Left renal cortex interstitium (tissue), 4 donors: ENCODE measurements at regions not wholly inside any gene's neighbourhood (a gene's known extent, or its start where the extent isn't known, plus 50 kb on each side); places are given as distances from the start of the nearest gene placed in this dataset.

Experiments
- DNase-seq, 4 donors: peaks; one replicate each; pipeline ENCODE4 v3.0.0-alpha.2; 2013; ENCODE audit warnings: low read depth in 4 of 4, low spot score in 2 of 4, missing footprints in 1 of 4

- no peak for DNase-seq
Observed at GRCh38 chr11:92845805-92846204, 123.6 kb upstream of the MTNR1B start.

GRCh38 chr11:92846491-92847125, 122.8 kb upstream of the MTNR1B start:
- DNase-seq: no peak

GRCh38 chr11:92848578-92848977, 120.9 kb upstream of the MTNR1B start:
- no peak for DNase-seq

- no peak for DNase-seq
Observed at GRCh38 chr11:92850296-92850826, 119.1 kb upstream of the MTNR1B start.

- DNase-seq: no peak
Observed at GRCh38 chr11:92852229-92852628, 117.2 kb upstream of the MTNR1B start.

GRCh38 chr11:92852946-92853345, 116.5 kb upstream of the MTNR1B start:
- DNase-seq: no peak

- no peak for DNase-seq
Observed at GRCh38 chr11:92854162-92854561, 115.3 kb upstream of the MTNR1B start.

GRCh38 chr11:92854952-92855351, 114.5 kb upstream of the MTNR1B start:
- no peak for DNase-seq

GRCh38 chr11:92855607-92856405, 113.6 kb upstream of the MTNR1B start:
- DNase-seq: peak in 1 of 4 donors; percentile 24

- no peak for DNase-seq
Observed at GRCh38 chr11:92857407-92857806, 112.0 kb upstream of the MTNR1B start.

- DNase-seq: no peak
Observed at GRCh38 chr11:92859156-92859690, 110.2 kb upstream of the MTNR1B start.

GRCh38 chr11:92861634-92862033, 107.8 kb upstream of the MTNR1B start:
- no peak for DNase-seq

GRCh38 chr11:92865352-92865751, 104.1 kb upstream of the MTNR1B start:
- DNase-seq: no peak

GRCh38 chr11:92866679-92867282, 102.7 kb upstream of the MTNR1B start:
- DNase-seq: no peak

- DNase-seq: no peak
Observed at GRCh38 chr11:92867913-92868619, 101.4 kb upstream of the MTNR1B start.

- DNase-seq: no peak
Observed at GRCh38 chr11:92869716-92870115, 99.7 kb upstream of the MTNR1B start.

GRCh38 chr11:92870196-92870832, 99.1 kb upstream of the MTNR1B start:
- no peak for DNase-seq

- DNase-seq: no peak
Observed at GRCh38 chr11:92873551-92873950, 95.9 kb upstream of the MTNR1B start.

GRCh38 chr11:92875473-92875872, 94.0 kb upstream of the MTNR1B start:
- DNase-seq: no peak

GRCh38 chr11:92879086-92879485, 90.4 kb upstream of the MTNR1B start:
- DNase-seq: no peak
